ENCODE measurements at regions not wholly inside any gene's neighbourhood (a gene's known extent, or its start where the extent isn't known, plus 50 kb on each side); places are given as distances from the start of the nearest gene placed in this dataset.

GRCh38 chr5:175386526-175386925 lies 57.5 kb downstream of the DRD1 start:
- Mint-ChIP-seq H3K4me3 (no peak overlapping the region), H3K9me3 (no peaks in the 10 kb centered on the region), H3K27me3 (ENCODE audit: low read depth) (no peaks in the 10 kb centered on the region), H3K27ac (no peak overlapping the region), H3K4me1 (peaks cover 7% of the 10 kb centered on the region), H3K36me3 (no peaks in the 10 kb centered on the region)
- DNase-seq (ENCODE audit: low spot score) (no peak), ATAC-seq (no peak)
- POLR2A ChIA-PET = no interaction called here
- CTCF ChIA-PET = no interaction called here
- TF ChIP-seq USF2 (CRISPR knock-in tag; IDR thresholded peaks at IDR 0.05) = no peak
- TF ChIP-seq ZNF281 (CRISPR knock-in tag; IDR thresholded peaks at IDR 0.05) = no peak
- TF ChIP-seq ZNF263 (CRISPR knock-in tag; IDR thresholded peaks at IDR 0.05; ENCODE audit: low read depth) = no peak
- no peak for TF ChIP-seq ZNF416 (CRISPR knock-in tag; IDR thresholded peaks at IDR 0.05)
- no peak for TF ChIP-seq NFE2L1 (CRISPR knock-in tag; IDR thresholded peaks at IDR 0.05)
- no peak for TF ChIP-seq ZNF671 (CRISPR knock-in tag; IDR thresholded peaks at IDR 0.05)
- TF ChIP-seq NR2C2 (CRISPR knock-in tag; IDR thresholded peaks at IDR 0.05) = no peak
- no peak for TF ChIP-seq TCF7 (CRISPR knock-in tag; IDR thresholded peaks at IDR 0.05; ENCODE audit: low read depth)
- TF ChIP-seq PRRX2 (CRISPR knock-in tag; IDR thresholded peaks at IDR 0.05) = no peak
- TF ChIP-seq STAT6 (CRISPR knock-in tag; conservative IDR thresholded peaks at IDR 0.05; ENCODE audit: low read depth) = no peak
- no peak for TF ChIP-seq HMGA2 (CRISPR knock-in tag; IDR thresholded peaks at IDR 0.05)
- no peak for TF ChIP-seq ERG (CRISPR knock-in tag; IDR thresholded peaks at IDR 0.05)
- no peak for TF ChIP-seq FOXJ3 (CRISPR knock-in tag; IDR thresholded peaks at IDR 0.05; ENCODE audit: borderline replicate concordance)

GRCh38 chr5:175385691-175386362 lies 58.2 kb downstream of the DRD1 start:
- H3K4me1 Mint-ChIP-seq = peaks cover 7% of the 10 kb centered on the region

GRCh38 chr5:175384724-175385552 lies 59.0 kb downstream of the DRD1 start:
- Mint-ChIP-seq H3K36me3 (no peaks in the 10 kb centered on the region), H3K9me3 (no peaks in the 10 kb centered on the region), H3K4me1 (peaks cover 7% of the 10 kb centered on the region), H3K27me3 (ENCODE audit: low read depth) (no peaks in the 10 kb centered on the region), H3K4me3 (no peak overlapping the region), H3K27ac (no peak overlapping the region)
- DNase-seq (ENCODE audit: low spot score) (no peak), ATAC-seq (no peak)
- ChIA-PET CTCF (no interaction called here), POLR2A (no interaction called here)
- TF ChIP-seq FOXK1 (CRISPR knock-in tag; IDR thresholded peaks at IDR 0.05) = no peak
- no peak for TF ChIP-seq GRHL2 (CRISPR knock-in tag; IDR thresholded peaks at IDR 0.05; ENCODE audit: insufficient replicate concordance, severe bottlenecking)
- no peak for TF ChIP-seq FOXP1 (CRISPR knock-in tag; IDR thresholded peaks at IDR 0.05; ENCODE audit: borderline replicate concordance)
- TF ChIP-seq IRF1 (CRISPR knock-in tag; IDR thresholded peaks at IDR 0.05) = no peak
- no peak for TF ChIP-seq MXD4 (CRISPR knock-in tag; IDR thresholded peaks at IDR 0.05; ENCODE audit: borderline replicate concordance)
- no peak for TF ChIP-seq JUN (CRISPR knock-in tag; IDR thresholded peaks at IDR 0.05)
- TF ChIP-seq NFATC4 (CRISPR knock-in tag; IDR thresholded peaks at IDR 0.05) = no peak
- TF ChIP-seq ZNF416 (CRISPR knock-in tag; IDR thresholded peaks at IDR 0.05) = no peak
- no peak for TF ChIP-seq ZNF317 (CRISPR knock-in tag; IDR thresholded peaks at IDR 0.05; ENCODE audit: borderline replicate concordance, low read depth)
- TF ChIP-seq NR2C2 (CRISPR knock-in tag; IDR thresholded peaks at IDR 0.05) = no peak

More at GRCh38 chr5:175385691-175386362, 58.2 kb downstream of the DRD1 start:
- POLR2A ChIA-PET = no interaction called here
- Mint-ChIP-seq H3K4me3 (no peak overlapping the region), H3K27ac (no peak overlapping the region), H3K36me3 (no peaks in the 10 kb centered on the region), H3K27me3 (ENCODE audit: low read depth) (no peaks in the 10 kb centered on the region), H3K9me3 (no peaks in the 10 kb centered on the region)
- DNase-seq (ENCODE audit: low spot score) (no peak), ATAC-seq (no peak)
- CTCF ChIA-PET = no interaction called here
- TF ChIP-seq ZNF416 (CRISPR knock-in tag; IDR thresholded peaks at IDR 0.05) = no peak

Measured in WTC11 (cell line).